HG03558 (cell line): ENCODE measurements at regions not wholly inside any gene's neighbourhood (a gene's known extent, or its start where the extent isn't known, plus 50 kb on each side); places are given as distances from the start of the nearest gene placed in this dataset.

Source experiments
- ATAC-seq: cut with Tn5 transposase; IDR thresholded peaks from one replicate; pipeline ENCODE4 v1.9.1; 2021; ENCODE audit warnings: moderate number of reproducible peaks; ENCODE audit not compliant: unreplicated experiment; ENCODE audit errors: extremely low read depth

- ATAC-seq: no peak
These were observed 561.2 kb upstream of the SLITRK1 start for GRCh38 chr13:84443463-84443862.

DNA sequence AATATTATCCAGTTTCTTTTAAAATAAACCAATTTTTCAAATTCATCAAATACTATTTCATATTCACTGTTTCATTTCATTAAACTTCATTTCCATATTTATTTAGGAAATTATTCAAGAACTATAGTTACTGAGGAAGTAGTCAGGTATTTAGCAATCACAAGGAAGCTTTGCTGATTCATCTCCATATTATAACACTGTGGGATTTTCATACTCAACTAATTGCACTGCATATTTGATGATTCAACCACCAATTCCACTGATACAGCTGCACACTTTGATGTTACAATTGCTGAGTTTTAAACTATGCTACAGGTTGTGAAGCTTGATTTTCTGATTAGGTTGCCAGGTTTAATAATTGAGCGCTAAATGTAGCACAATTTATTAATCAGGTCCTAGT lies 556.8 kb upstream of the SLITRK1 start:
- ATAC-seq: no peak

DNA sequence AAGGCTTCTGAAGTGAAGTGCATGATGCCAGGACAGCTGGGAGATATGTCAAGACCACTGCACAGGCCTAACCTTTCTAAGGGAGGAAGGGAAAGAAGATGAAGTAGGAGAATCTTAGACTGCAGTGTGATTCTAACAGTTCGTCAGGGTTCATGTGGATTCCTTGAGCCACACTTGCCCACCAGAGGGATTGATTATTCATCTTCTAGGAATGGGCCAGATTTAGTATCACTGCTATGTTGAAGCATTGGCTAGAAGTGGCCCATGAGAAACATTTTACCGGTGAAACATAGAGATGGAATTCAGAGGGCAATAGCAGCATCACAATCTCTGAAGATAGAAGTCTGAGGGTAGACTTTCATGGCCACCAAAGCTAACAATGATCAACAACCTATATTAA lies 550.8 kb upstream of the SLITRK1 start:
- no peak for ATAC-seq

DNA sequence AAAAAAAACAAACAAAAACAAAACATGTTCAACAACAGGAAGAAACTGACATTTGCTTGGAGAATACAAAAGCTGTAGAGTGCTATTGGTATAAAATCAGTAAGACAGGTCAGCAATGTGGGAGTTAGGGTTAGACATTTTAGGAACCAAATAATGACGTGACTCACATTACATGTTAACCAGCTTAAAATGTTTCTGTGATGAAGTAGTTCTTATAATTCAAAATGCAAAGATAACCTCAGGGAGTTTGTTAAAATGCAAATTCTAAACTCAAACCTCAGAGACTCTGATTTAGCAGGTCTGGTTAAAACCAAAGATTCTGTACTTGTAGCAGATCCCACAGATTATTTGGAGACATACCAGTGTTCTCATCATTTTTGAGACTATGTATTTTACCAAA lies 549.4 kb upstream of the SLITRK1 start:
- ATAC-seq: no peak

DNA sequence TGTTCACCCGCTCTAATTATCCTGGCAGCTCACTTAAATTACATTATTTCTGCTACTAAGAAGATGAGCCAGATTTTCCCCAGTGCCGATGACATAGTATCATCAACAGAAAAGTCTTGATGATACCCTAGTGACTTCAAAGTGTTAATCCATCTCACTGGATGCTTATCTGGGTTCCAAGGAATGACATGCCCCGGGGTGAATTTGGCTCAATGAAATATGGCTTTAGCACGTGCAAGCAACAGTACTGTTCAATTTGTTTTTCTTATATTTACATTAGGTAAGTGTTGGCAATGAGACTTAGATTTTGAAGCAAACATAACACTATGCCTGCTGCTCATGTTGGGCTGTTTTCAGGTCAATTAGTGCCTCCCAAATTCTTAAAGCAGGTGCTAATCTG lies 548.2 kb upstream of the SLITRK1 start:
- no peak for ATAC-seq

- no peak for ATAC-seq
These were observed 547.7 kb upstream of the SLITRK1 start for GRCh38 chr13:84430015-84430414.

DNA sequence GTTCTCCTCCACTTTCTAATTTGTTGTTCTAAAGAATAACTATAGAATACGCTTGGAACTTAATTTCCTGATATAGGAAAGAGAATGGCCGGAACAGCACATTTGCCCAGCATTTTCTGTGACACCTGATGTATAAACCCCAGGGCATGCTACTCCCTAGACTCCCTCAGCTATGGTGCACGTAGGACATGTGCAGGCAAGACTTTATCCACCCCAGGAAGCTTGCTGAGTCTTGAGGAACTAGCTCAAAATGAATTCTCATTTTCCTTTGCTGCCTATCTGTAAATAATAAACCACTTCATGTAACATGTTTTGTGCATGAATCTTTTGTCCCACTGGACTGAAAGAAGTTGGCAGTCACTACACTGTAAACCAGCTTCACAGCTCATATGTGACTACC lies 535.8 kb upstream of the SLITRK1 start:
- ATAC-seq: no peak

DNA sequence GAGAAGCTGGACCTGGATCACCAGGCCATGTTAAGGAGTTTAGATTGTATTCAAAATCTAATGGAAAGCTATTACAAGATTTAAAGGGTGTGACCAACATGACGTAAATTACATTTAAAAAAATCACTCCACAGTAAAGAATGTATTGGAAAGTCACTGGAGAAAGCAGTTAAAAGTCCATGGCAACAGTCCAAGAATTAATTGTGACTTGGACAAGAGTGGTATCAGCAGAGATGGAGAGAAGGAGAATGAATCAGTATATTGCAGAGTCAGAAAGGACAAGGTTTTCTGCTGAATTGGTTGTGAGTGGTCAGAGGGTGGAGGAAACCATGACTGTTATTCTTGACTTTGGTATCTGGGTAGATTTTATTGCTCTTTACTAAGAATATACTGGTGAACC lies 535.1 kb upstream of the SLITRK1 start:
- no peak for ATAC-seq

DNA sequence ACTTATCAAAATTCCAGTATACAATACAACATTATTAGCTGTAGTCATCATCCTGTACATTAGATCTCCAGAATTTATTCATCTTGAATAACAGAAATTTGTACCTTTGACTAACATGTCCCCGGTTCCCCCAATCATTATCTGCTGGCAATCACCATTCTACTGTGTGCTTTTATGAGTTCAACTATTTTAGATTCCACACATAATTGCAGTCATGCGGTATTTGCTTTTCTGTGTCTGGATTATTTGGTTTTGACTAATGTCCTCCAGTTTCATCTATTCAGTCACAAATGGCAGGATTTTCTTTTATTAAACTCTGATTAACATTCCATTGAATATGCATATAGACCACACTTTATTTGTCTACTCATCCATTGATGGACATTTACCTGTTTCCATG lies 530.7 kb upstream of the SLITRK1 start:
- ATAC-seq: no peak

- ATAC-seq: no peak
These were observed 523.0 kb upstream of the SLITRK1 start for GRCh38 chr13:84405286-84405685.

- no peak for ATAC-seq
These were observed 518.4 kb upstream of the SLITRK1 start for GRCh38 chr13:84400706-84401105.

DNA sequence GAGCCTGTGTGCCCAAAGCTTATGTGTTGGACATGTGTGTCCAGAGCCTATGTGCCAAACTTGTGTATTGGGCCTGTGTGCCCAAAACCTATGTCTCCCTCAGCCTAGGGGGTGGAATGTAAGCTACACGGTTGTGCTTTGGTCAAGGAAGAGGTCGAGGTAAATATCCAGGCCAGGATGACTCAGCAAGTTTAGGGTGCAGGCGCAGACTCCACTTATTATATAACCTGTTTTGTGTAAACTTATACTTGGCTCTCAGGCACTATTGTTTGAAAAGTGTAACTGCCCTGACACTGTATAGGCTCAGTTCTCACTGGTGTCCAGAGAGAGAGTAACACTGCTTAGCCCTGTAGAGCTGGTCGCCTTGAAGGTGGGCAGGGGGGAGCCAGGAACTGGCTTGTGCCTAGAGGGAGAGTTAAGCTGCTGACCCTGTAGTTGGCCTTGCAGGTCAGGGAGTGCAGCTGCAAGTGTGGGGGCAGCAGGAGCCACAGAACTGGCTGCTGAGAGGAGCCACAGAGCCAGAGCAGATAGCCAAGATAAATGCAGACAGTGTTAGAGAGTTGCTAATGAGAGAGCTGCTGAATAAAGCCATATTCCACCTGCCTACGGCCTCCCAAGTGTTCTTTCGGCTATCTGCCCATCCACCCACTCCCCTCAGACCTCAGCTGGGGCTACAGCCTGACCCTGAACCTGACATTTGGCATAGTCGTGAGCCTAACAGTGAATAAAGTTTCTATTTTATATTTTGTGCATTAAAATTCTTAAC lies 517.2 kb upstream of the SLITRK1 start:
- ATAC-seq: no peak

GRCh38 chr13:84393981-84394625 lies 511.8 kb upstream of the SLITRK1 start:
- no peak for ATAC-seq

DNA sequence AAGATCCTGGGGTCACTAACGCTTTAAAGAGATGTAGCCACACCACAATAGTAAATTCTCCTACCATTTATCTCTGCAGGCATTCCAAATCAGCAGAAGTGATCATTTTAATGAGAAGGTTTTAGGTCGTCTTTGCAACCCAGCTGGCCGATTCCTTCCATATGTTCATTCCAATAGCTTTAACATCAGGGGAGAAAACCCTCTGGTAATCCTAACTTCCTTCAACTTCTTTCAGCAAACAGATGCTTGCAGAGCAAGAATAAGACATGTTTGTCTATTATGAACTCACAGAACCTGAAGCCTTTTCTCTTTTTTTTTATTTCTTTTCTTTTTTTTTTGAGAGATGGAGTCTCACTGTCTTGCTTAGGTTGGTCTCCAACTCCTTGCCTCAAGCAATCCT lies 498.6 kb upstream of the SLITRK1 start:
- no peak for ATAC-seq

DNA sequence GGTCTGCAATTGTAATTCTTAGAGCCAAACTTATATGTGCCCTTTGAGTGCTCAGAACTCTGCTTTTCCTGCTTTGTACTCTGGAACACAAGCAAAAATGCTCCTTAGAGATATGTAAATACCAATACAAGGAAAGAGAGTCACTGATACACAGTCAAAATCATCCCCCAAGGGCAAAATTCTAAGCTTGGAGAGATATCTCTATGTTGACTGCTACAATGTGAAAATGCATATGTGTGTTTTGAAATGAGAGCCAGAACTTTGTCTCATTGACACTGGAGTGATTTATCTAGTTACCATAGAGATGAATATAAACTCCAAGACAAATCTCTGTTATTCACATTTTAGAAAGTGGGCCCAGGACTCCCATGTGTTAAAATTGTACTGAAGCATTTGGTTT lies 494.8 kb upstream of the SLITRK1 start:
- no peak for ATAC-seq

GRCh38 chr13:84366506-84366905 lies 484.2 kb upstream of the SLITRK1 start:
- ATAC-seq: no peak

- no peak for ATAC-seq
These were observed 480.5 kb upstream of the SLITRK1 start for GRCh38 chr13:84362777-84363176.

DNA sequence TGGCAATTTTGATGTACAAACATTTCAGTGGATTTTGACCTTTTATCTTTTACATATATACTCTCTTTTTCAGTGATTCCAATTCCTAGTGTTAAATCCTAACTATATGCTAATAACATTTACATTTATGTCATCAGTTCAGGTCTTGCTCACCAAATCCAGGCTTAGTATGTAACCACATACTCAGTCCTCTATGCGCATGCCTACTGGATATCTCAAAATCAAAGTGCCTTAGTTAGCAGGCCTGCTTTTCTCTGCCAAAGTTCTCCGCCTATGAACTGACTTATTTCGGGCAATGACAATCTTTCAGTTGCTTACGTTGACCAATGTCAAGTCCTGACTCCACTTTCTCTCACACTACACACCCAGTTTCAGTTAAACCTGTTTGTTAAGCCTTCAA lies 478.5 kb upstream of the SLITRK1 start:
- no peak for ATAC-seq

GRCh38 chr13:84358601-84359000 lies 476.3 kb upstream of the SLITRK1 start:
- no peak for ATAC-seq

DNA sequence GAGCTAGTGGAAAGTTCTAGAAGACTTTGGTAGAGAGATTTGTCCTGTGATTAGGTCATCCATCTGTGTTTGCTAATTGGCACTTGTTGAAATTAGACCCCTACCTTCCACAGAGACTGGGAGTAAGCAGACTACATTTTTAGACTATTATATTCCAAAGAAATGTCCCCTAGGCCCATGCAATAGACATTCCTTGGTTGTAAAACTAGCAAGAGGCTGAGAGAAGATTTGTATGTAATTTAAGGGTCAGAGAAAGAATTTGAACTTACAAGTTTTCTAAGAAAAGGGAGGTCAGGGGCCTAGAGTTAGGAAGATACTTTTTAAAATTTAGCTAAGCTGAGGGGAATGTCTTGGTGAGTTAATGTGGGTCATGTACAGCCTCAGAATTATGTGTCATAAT lies 470.7 kb upstream of the SLITRK1 start:
- ATAC-seq: no peak

DNA sequence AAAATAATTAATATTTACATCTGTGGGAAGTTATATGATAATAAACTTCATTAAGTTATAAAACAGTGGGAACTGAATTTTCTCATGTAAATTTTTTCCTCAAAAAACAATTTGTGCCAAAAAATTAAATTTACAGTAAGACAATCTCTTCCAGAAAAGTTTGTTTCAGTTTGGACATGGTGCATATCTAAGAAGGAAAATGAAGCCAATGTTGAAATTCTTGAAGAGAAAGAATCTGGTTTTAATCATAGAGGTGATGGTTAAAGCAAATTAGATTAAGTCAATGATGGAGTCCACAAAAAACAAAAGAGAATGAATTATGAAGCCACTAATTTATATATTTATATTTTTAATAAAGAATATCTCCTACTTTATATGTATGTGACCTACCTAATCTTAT lies 457.2 kb upstream of the SLITRK1 start:
- ATAC-seq: no peak

DNA sequence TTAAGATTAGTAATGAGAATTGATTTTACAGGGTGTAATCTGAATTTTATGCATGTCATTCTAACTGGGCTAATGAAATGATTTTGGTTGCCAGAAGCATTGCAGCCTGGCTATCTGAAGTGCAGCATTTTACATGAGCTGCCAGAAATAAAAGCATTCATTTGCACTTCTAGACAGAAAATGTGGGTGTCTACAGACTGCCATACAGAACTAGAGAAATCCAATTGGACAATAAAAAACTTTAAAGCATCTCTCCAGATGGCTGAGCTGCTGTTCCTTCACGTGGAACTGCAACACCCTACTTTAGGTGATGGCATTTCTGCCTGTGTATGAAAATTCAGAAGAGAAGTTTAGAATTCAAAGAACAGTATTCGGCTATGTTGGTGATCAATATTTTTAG lies 450.1 kb upstream of the SLITRK1 start:
- no peak for ATAC-seq
